HCT116 (cell line): ENCODE measurements at regions not wholly inside any gene's neighbourhood (a gene's known extent, or its start where the extent isn't known, plus 50 kb on each side); places are given as distances from the start of the nearest gene placed in this dataset.

Experiments used
- JUND ChIP-seq: IDR thresholded peaks from 2 replicates; pipeline ENCODE4 v1.6.1; 2012
- POLR2A ChIP-seq: IDR thresholded peaks from 2 replicates; pipeline ENCODE4 v1.7.0; 2011; ENCODE audit warnings: borderline replicate concordance; ENCODE audit not compliant: insufficient read depth, insufficient read length; ENCODE audit errors: extremely low read depth
- TCF7L2 ChIP-seq: IDR thresholded peaks from 2 replicates; pipeline ENCODE4 v1.7.0; 2011; ENCODE audit warnings: borderline replicate concordance, inconsistent platforms; ENCODE audit not compliant: insufficient read depth, insufficient read length; ENCODE audit errors: extremely low read depth
- TF ChIP-seq, protein P1 (sequence below), 3 experiments: fragments of 200-600 bp in 1 of 3; sonication (generic) in 1 of 3; IDR thresholded peaks in 2 of 3; conservative IDR thresholded peaks in 1 of 3; 2 replicates each; pipeline ENCODE4 v1.5.1; 2012 to 2017; ENCODE audit warnings: low read depth in 2 of 3, low read length in 2 of 3, antibody characterized with exemption in 1 of 3, borderline replicate concordance in 1 of 3, control low read depth in 1 of 3, mild to moderate bottlenecking in 1 of 3, mixed read lengths in 1 of 3, mixed run types in 1 of 3, moderate library complexity in 1 of 3; ENCODE audit not compliant: insufficient read depth in 1 of 3
- TF ChIP-seq, protein P2 (sequence below): IDR thresholded peaks from 2 replicates; pipeline ENCODE4 v1.6.1; 2012

DNA sequence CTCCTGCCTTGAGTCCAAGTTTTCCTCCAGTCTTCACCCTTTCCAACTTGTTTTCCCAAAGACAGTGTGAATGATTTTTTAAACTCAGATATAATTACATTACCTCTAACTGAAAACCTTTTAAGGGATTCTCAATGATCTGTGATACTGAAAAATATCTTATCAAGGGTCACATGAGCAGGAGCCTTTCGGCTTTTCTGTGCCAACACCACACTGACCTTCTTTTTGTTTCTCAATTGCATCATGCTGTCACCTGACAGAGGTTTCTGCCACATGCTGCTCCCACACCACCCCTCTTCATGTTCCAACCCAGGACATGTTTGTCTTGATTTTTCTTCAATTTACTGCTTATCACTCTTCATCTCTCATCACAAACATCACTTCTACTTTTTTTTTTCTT lies 820.0 kb downstream of the PRELID2 start:
- TF ChIP-seq, protein P1, sequence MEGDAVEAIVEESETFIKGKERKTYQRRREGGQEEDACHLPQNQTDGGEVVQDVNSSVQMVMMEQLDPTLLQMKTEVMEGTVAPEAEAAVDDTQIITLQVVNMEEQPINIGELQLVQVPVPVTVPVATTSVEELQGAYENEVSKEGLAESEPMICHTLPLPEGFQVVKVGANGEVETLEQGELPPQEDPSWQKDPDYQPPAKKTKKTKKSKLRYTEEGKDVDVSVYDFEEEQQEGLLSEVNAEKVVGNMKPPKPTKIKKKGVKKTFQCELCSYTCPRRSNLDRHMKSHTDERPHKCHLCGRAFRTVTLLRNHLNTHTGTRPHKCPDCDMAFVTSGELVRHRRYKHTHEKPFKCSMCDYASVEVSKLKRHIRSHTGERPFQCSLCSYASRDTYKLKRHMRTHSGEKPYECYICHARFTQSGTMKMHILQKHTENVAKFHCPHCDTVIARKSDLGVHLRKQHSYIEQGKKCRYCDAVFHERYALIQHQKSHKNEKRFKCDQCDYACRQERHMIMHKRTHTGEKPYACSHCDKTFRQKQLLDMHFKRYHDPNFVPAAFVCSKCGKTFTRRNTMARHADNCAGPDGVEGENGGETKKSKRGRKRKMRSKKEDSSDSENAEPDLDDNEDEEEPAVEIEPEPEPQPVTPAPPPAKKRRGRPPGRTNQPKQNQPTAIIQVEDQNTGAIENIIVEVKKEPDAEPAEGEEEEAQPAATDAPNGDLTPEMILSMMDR (IDR thresholded peaks at IDR 0.05 in 2 of 3, conservative IDR thresholded peaks at IDR 0.05 in 1 of 3; ENCODE audit: borderline replicate concordance in 1 of 3, insufficient read depth in 1 of 3, low read depth in 2 of 3, low read length in 2 of 3) = no peak
- TF ChIP-seq POLR2A (no peak), JUND (no peak), TCF7L2 (no peak)
- TF ChIP-seq, protein P2, sequence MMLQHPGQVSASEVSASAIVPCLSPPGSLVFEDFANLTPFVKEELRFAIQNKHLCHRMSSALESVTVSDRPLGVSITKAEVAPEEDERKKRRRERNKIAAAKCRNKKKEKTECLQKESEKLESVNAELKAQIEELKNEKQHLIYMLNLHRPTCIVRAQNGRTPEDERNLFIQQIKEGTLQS = no peak
